WTC11 (cell line): ENCODE measurements at regions not wholly inside any gene's neighbourhood (a gene's known extent, or its start where the extent isn't known, plus 50 kb on each side); places are given as distances from the start of the nearest gene placed in this dataset.
A peak's percentile ranks its signal among the peaks of the same experiment; 100 is the strongest.

ENCODE experiments used
- ATAC-seq: fragments of 200-7000 bp; cut with Tn5 transposase; 2 replicates; pipeline ENCODE4 v1.10.0; 2021; ENCODE audit warnings: mild to moderate bottlenecking, moderate library complexity
- CTCF ChIA-PET: fragments of 300-600 bp; sonication (Branson Sonifier 250); formaldehyde crosslinking; loops from one replicate; lab custom pipeline; 2021; ENCODE audit warnings: antibody characterized with exemption; lab: Charles Lee
- POLR2A ChIA-PET: fragments of 350-600 bp; sonication (Branson Sonifier 250); formaldehyde crosslinking; loops from one replicate; lab custom pipeline; 2021; ENCODE audit warnings: antibody characterized with exemption; lab: Charles Lee
- DNase-seq: peaks from one replicate; pipeline ENCODE4 v3.0.0; 2021; ENCODE audit warnings: low spot score
- H3K27ac Mint-ChIP-seq: 2 replicates; pipeline ENCODE4 v1.8.0; 2021; ENCODE audit warnings: mixed read lengths
- H3K27me3 Mint-ChIP-seq: 2 replicates; pipeline ENCODE4 v1.8.0; 2021; ENCODE audit warnings: low read depth, mild to moderate bottlenecking, moderate library complexity, mixed read lengths
- H3K36me3 Mint-ChIP-seq: 2 replicates; pipeline ENCODE4 v1.8.0; 2021; ENCODE audit warnings: mixed read lengths
- H3K4me1 Mint-ChIP-seq: 2 replicates; pipeline ENCODE4 v1.8.0; 2022; ENCODE audit warnings: mixed read lengths
- H3K4me3 Mint-ChIP-seq: 2 replicates; pipeline ENCODE4 v1.8.0; 2021; ENCODE audit warnings: mild to moderate bottlenecking, moderate library complexity, mixed read lengths
- H3K9me3 Mint-ChIP-seq: 2 replicates; pipeline ENCODE4 v1.8.0; 2021; ENCODE audit warnings: mixed read lengths
- AFF4 ChIP-seq: sonication (generic); formaldehyde crosslinking; IDR thresholded peaks from 2 replicates; pipeline ENCODE4 v1.8.1; 2023; ENCODE audit warnings: mild to moderate bottlenecking, missing genetic modification reagents, borderline replicate concordance
- CDX4 ChIP-seq: fragments of 250-450 bp; sonication (Bioruptor Pico); IDR thresholded peaks from 2 replicates; pipeline ENCODE4 v1.9.0; 2021; ENCODE audit warnings: moderate library complexity, mild to moderate bottlenecking, inconsistent platforms, borderline replicate concordance
- CREB1 ChIP-seq: sonication (generic); formaldehyde crosslinking; IDR thresholded peaks from 2 replicates; pipeline ENCODE4 v1.8.0; 2023; ENCODE audit warnings: mild to moderate bottlenecking, missing genetic modification reagents
- CREM ChIP-seq: sonication (generic); formaldehyde crosslinking; IDR thresholded peaks from 2 replicates; pipeline ENCODE4 v1.8.1; 2022; ENCODE audit warnings: mild to moderate bottlenecking, missing genetic modification reagents, moderate library complexity
- CTCF ChIP-seq: fragments of 200-600 bp; IDR thresholded peaks from 2 replicates; pipeline ENCODE4 v1.8.0; 2022; ENCODE audit warnings: antibody characterized with exemption
- FOXK1 ChIP-seq: sonication (generic); formaldehyde crosslinking; IDR thresholded peaks from 2 replicates; pipeline ENCODE4 v1.8.0; 2022; ENCODE audit warnings: mild to moderate bottlenecking, moderate library complexity, missing genetic modification reagents
- HMGA2 ChIP-seq: fragments of 250-450 bp; sonication (Bioruptor Pico); IDR thresholded peaks from 2 replicates; pipeline ENCODE4 v1.4.0; 2021; ENCODE audit warnings: mild to moderate bottlenecking, moderate library complexity
- IRF1 ChIP-seq: sonication (generic); formaldehyde crosslinking; IDR thresholded peaks from 2 replicates; pipeline ENCODE4 v1.8.0; 2023; ENCODE audit warnings: missing genetic modification reagents
- JAZF1 ChIP-seq: fragments of 250-450 bp; sonication (Bioruptor Pico); IDR thresholded peaks from 2 replicates; pipeline ENCODE4 v1.9.0; 2021; ENCODE audit warnings: moderate library complexity, mild to moderate bottlenecking, inconsistent platforms
- JUN ChIP-seq: sonication (generic); formaldehyde crosslinking; IDR thresholded peaks from 2 replicates; pipeline ENCODE4 v1.8.0; 2023; ENCODE audit warnings: mild to moderate bottlenecking, missing genetic modification reagents
- KAT7 ChIP-seq: sonication (generic); formaldehyde crosslinking; IDR thresholded peaks from 2 replicates; pipeline ENCODE4 v1.8.1; 2023; ENCODE audit warnings: missing genetic modification reagents, mild to moderate bottlenecking, borderline replicate concordance
- MXD4 ChIP-seq: fragments of 250-450 bp; sonication (Bioruptor Pico); IDR thresholded peaks from 2 replicates; pipeline ENCODE4 v1.8.0; 2021; ENCODE audit warnings: mild to moderate bottlenecking, moderate library complexity, borderline replicate concordance
- NFE2L1 ChIP-seq: sonication (generic); formaldehyde crosslinking; IDR thresholded peaks from 2 replicates; pipeline ENCODE4 v1.8.1; 2023; ENCODE audit warnings: missing genetic modification reagents
- PRRX2 ChIP-seq: fragments of 250-450 bp; sonication (Bioruptor Pico); IDR thresholded peaks from 2 replicates; pipeline ENCODE4 v1.8.0; 2021; ENCODE audit warnings: mild to moderate bottlenecking
- TP53 ChIP-seq: sonication (generic); formaldehyde crosslinking; IDR thresholded peaks from 2 replicates; pipeline ENCODE4 v1.8.1; 2023; ENCODE audit warnings: mild to moderate bottlenecking, missing genetic modification reagents
- USF1 ChIP-seq: sonication (generic); formaldehyde crosslinking; IDR thresholded peaks from 2 replicates; pipeline ENCODE4 v1.8.0; 2022; ENCODE audit warnings: mild to moderate bottlenecking, missing genetic modification reagents
- ZNF121 ChIP-seq: sonication (generic); formaldehyde crosslinking; IDR thresholded peaks from 2 replicates; pipeline ENCODE4 v1.8.0; 2023; ENCODE audit warnings: missing genetic modification reagents
- ZNF532 ChIP-seq: fragments of 250-450 bp; sonication (Bioruptor Pico); IDR thresholded peaks from 2 replicates; pipeline ENCODE4 v1.9.0; 2021; ENCODE audit warnings: mild to moderate bottlenecking, borderline replicate concordance
- ZNF671 ChIP-seq: fragments of 250-450 bp; sonication (Bioruptor Pico); IDR thresholded peaks from 2 replicates; pipeline ENCODE4 v1.8.0; 2021; ENCODE audit warnings: mild to moderate bottlenecking

GRCh38 chr2:40591774-40592173 is 139.9 kb upstream of the SLC8A1 start:
- Mint-ChIP-seq H3K4me3 (no peak overlapping the region), H3K27me3 (no peaks in the 10 kb centered on the region), H3K4me1 (peaks cover 9% of the 10 kb centered on the region), H3K27ac (peak overlapping the region; percentile 66), H3K36me3 (no peaks in the 10 kb centered on the region), H3K9me3 (no peaks in the 10 kb centered on the region)
- CTCF ChIA-PET = interaction anchor here (1.0 kb wide), 2 partner anchors 37 to 143 kb away, joined by 3 to 4 read pairs; no protein-coding TSS in a partner anchor
- POLR2A ChIA-PET = no interaction called here
- ATAC-seq (no peak), DNase-seq (no peak)
- TF ChIP-seq CDX4 = no peak
- TF ChIP-seq CREM (CRISPR knock-in tag) = no peak
- no peak for TF ChIP-seq JUN (CRISPR knock-in tag)
- no peak for TF ChIP-seq ZNF671 (CRISPR knock-in tag)
- TF ChIP-seq CREB1 (CRISPR knock-in tag) = no peak
- TF ChIP-seq ZNF532 (CRISPR knock-in tag) = no peak
- TF ChIP-seq PRRX2 (CRISPR knock-in tag) = no peak
- no peak for TF ChIP-seq HMGA2 (CRISPR knock-in tag)
- no peak for TF ChIP-seq FOXK1 (CRISPR knock-in tag)
- TF ChIP-seq NFE2L1 (CRISPR knock-in tag) = no peak
- no peak for TF ChIP-seq CTCF
- no peak for TF ChIP-seq USF1 (CRISPR knock-in tag)
- TF ChIP-seq TP53 = no peak
- TF ChIP-seq MXD4 (CRISPR knock-in tag) = no peak
- no peak for TF ChIP-seq AFF4 (CRISPR knock-in tag)
- TF ChIP-seq IRF1 = no peak
- no peak for TF ChIP-seq ZNF121 (CRISPR knock-in tag)
- TF ChIP-seq JAZF1 (CRISPR knock-in tag) = no peak
- no peak for TF ChIP-seq KAT7 (CRISPR knock-in tag)
